ENCODE measurements at regions not wholly inside any gene's neighbourhood (a gene's known extent, or its start where the extent isn't known, plus 50 kb on each side); places are given as distances from the start of the nearest gene placed in this dataset.

GRCh38 chr5:67483453-67484030 lies 286.9 kb upstream of the CD180 start:
- in situ Hi-C loops (cut with HindIII; ENCODE audit: low sequenced_read_pairs) = loop anchor here (25.0 kb wide), 1 partner anchor 754 kb away; no protein-coding TSS in a partner anchor
- no peak overlapping the region for H3K4me3 ChIP-seq (ENCODE audit: low read depth, low read length)
- TF ChIP-seq, protein P1, sequence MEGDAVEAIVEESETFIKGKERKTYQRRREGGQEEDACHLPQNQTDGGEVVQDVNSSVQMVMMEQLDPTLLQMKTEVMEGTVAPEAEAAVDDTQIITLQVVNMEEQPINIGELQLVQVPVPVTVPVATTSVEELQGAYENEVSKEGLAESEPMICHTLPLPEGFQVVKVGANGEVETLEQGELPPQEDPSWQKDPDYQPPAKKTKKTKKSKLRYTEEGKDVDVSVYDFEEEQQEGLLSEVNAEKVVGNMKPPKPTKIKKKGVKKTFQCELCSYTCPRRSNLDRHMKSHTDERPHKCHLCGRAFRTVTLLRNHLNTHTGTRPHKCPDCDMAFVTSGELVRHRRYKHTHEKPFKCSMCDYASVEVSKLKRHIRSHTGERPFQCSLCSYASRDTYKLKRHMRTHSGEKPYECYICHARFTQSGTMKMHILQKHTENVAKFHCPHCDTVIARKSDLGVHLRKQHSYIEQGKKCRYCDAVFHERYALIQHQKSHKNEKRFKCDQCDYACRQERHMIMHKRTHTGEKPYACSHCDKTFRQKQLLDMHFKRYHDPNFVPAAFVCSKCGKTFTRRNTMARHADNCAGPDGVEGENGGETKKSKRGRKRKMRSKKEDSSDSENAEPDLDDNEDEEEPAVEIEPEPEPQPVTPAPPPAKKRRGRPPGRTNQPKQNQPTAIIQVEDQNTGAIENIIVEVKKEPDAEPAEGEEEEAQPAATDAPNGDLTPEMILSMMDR (IDR thresholded peaks at IDR 0.05; ENCODE audit: low read depth, low read length, missing control alignments) = no peak
- DNase-seq (ENCODE audit: low read depth) = no peak

DNA sequence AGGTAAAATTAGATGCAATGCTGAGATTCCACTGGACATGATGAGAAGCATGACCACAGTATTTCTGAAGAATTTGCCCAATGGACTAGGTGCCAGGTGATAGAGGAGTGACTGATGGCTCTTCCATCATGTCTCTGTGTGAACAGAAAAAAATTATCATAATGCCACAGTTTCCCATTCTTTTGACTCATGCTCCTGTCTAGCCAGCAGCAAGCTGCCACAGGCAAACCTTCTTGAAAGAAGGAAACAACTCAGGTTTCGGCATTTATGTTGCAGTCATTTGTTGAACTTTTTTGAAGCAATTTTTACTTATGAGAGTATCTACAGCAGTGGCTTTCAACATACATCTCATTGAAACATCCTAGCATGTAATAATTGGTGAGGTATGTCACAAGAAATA lies 284.8 kb upstream of the CD180 start:
- in situ Hi-C loops (cut with HindIII; ENCODE audit: low sequenced_read_pairs) = loop anchor here (25.0 kb wide), 1 partner anchor 756 kb away; no protein-coding TSS in a partner anchor
- TF ChIP-seq, protein P1 (IDR thresholded peaks at IDR 0.05; ENCODE audit: low read depth, low read length, missing control alignments) = no peak
- DNase-seq (ENCODE audit: low read depth) = no peak
- no peak overlapping the region for H3K4me3 ChIP-seq (ENCODE audit: low read depth, low read length)

DNA sequence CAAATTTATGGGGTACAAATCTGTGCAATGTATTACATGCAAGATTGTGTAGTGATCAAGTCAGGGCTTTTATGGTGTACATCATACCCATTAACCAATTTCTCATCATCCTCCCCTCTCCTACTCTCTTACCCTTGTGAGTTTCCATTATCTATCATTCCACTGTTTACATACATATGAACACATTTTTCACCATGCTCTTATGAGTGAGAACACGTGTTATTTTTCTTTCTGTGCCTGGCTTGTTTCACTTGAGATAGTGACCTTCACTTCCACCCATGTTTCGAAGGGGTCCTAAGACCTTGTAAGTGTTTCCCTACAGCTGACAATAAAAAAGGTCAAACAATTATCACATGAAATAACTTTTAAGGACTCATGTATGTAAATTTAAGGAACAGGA lies 281.7 kb upstream of the CD180 start:
- TF ChIP-seq, protein P1 (IDR thresholded peaks at IDR 0.05; ENCODE audit: low read depth, low read length, missing control alignments) = no peak
- in situ Hi-C loops (cut with HindIII; ENCODE audit: low sequenced_read_pairs) = loop anchor here (25.0 kb wide), 1 partner anchor 759 kb away; no protein-coding TSS in a partner anchor
- no peak for DNase-seq (ENCODE audit: low read depth)
- H3K4me3 ChIP-seq (ENCODE audit: low read depth, low read length) = no peak overlapping the region

GRCh38 chr5:67476995-67477394 lies 280.4 kb upstream of the CD180 start:
- TF ChIP-seq, protein P1 (IDR thresholded peaks at IDR 0.05; ENCODE audit: low read depth, low read length, missing control alignments) = no peak
- no peak for DNase-seq (ENCODE audit: low read depth)
- in situ Hi-C loops (cut with HindIII; ENCODE audit: low sequenced_read_pairs) = loop anchor here (25.0 kb wide), 1 partner anchor 760 kb away; no protein-coding TSS in a partner anchor
- no peak overlapping the region for H3K4me3 ChIP-seq (ENCODE audit: low read depth, low read length)

DNA sequence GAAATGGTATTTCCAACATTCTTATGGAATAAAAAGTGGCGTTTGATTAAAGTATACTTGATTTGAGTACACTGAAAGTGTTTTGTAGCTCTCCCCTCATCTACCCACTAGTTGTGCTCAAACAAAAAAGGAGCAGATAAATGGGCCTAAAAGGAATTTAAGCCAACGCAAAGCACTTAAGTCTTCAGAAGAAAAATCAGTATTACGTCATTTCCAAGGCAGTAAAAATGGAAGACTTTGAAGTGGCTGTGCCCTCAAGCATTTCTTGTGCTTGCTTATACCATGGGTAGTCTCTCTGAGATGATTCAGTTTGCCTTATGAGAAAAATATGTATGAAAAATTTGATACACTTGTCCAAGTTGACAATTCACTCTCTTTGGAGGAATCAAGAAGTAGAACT lies 279.9 kb upstream of the CD180 start:
- no peak for DNase-seq (ENCODE audit: low read depth)
- H3K4me3 ChIP-seq (ENCODE audit: low read depth, low read length) = no peak overlapping the region
- TF ChIP-seq, protein P1 (IDR thresholded peaks at IDR 0.05; ENCODE audit: low read depth, low read length, missing control alignments) = no peak
- in situ Hi-C loops (cut with HindIII; ENCODE audit: low sequenced_read_pairs) = loop anchor here (25.0 kb wide), 1 partner anchor 761 kb away; no protein-coding TSS in a partner anchor

- no peak overlapping the region for H3K4me3 ChIP-seq (ENCODE audit: low read depth, low read length)
- no peak for DNase-seq (ENCODE audit: low read depth)
- TF ChIP-seq, protein P1 (IDR thresholded peaks at IDR 0.05; ENCODE audit: low read depth, low read length, missing control alignments) = no peak
- in situ Hi-C loops (cut with HindIII; ENCODE audit: low sequenced_read_pairs) = loop anchor here (25.0 kb wide), 1 partner anchor 762 kb away; no protein-coding TSS in a partner anchor
Measured at GRCh38 chr5:67475489-67475888, 278.9 kb upstream of the CD180 start.
